Colonic mucosa (tissue), 4 donors: ENCODE measurements at regions not wholly inside any gene's neighbourhood (a gene's known extent, or its start where the extent isn't known, plus 50 kb on each side); places are given as distances from the start of the nearest gene placed in this dataset.

Source experiments
- DNase-seq: peaks from one replicate; pipeline ENCODE4 v3.0.0-alpha.2; 2020
- H3K27ac ChIP-seq: fragments of 200-600 bp; one replicate; pipeline ENCODE4 v1.8.0; 2021
- H3K27me3 ChIP-seq: fragments of 200-600 bp; one replicate; pipeline ENCODE4 v1.8.0; 2021
- H3K36me3 ChIP-seq: fragments of 200-600 bp; one replicate; pipeline ENCODE4 v1.8.0; 2021
- H3K4me1 ChIP-seq: fragments of 200-600 bp; one replicate; pipeline ENCODE4 v1.8.0; 2021; ENCODE audit warnings: mild to moderate bottlenecking
- H3K4me3 ChIP-seq: fragments of 200-600 bp; one replicate; pipeline ENCODE4 v1.8.0; 2021
- H3K9ac ChIP-seq, 2 donors: one replicate each; pipeline ENCODE4 v1.7.0; 2013; ENCODE audit warnings: control low read depth in 2 of 2, low read depth in 2 of 2, low read length in 2 of 2
- H3K9me3 ChIP-seq: fragments of 200-600 bp; one replicate; pipeline ENCODE4 v1.8.0; 2021
- CTCF ChIP-seq: fragments of 200-600 bp; IDR thresholded peaks from one replicate; pipeline ENCODE4 v1.8.0; 2022; ENCODE audit warnings: antibody characterized with exemption, mild to moderate bottlenecking
- intact Hi-C: fragments of 100-400 bp; cut with DNase I; formaldehyde crosslinking; loops from one replicate; pipeline ENCODE4 v1.14.1; 2022
- donor health status: healthy.
- donor health status: DM: no; HTN: no; CAD: no.
- donor health status: DM: no; HTN: no; CAD: no.

- no peaks in the 10 kb centered on the region for H3K36me3 ChIP-seq
- intact Hi-C loops: no loop called here
- DNase-seq: no peak
- no peaks in the 10 kb centered on the region for H3K27me3 ChIP-seq
- no peak overlapping the region for H3K9ac ChIP-seq
- no peaks in the 10 kb centered on the region for H3K4me1 ChIP-seq
- no peak overlapping the region for H3K27ac ChIP-seq
- H3K9me3 ChIP-seq: no peaks in the 10 kb centered on the region
- no peak for TF ChIP-seq CTCF
- H3K4me3 ChIP-seq: no peak overlapping the region
Measured at GRCh38 chr6:155771822-155772221, 316.2 kb upstream of the NOX3 start.

- Histone ChIP-seq H3K9ac (no peak overlapping the region), H3K4me1 (no peaks in the 10 kb centered on the region), H3K9me3 (no peaks in the 10 kb centered on the region), H3K27me3 (no peaks in the 10 kb centered on the region), H3K36me3 (no peaks in the 10 kb centered on the region), H3K27ac (no peak overlapping the region), H3K4me3 (no peak overlapping the region)
- TF ChIP-seq CTCF: no peak
- intact Hi-C loops: no loop called here
- DNase-seq: no peak
Measured at GRCh38 chr6:155770856-155771255, 315.2 kb upstream of the NOX3 start.

- intact Hi-C loops: no loop called here
- Histone ChIP-seq H3K27me3 (no peaks in the 10 kb centered on the region), H3K9ac (no peak overlapping the region), H3K4me3 (no peak overlapping the region), H3K36me3 (no peaks in the 10 kb centered on the region), H3K27ac (no peak overlapping the region), H3K4me1 (no peaks in the 10 kb centered on the region), H3K9me3 (no peaks in the 10 kb centered on the region)
- no peak for DNase-seq
- no peak for TF ChIP-seq CTCF
Measured at GRCh38 chr6:155770313-155770712, 314.7 kb upstream of the NOX3 start.

GRCh38 chr6:155765275-155766194 lies 309.9 kb upstream of the NOX3 start:
- no peak for TF ChIP-seq CTCF
- no peak overlapping the region for H3K4me3 ChIP-seq
- H3K36me3 ChIP-seq: no peaks in the 10 kb centered on the region
- intact Hi-C loops: no loop called here
- H3K4me1 ChIP-seq: no peaks in the 10 kb centered on the region
- no peaks in the 10 kb centered on the region for H3K27me3 ChIP-seq
- H3K27ac ChIP-seq: no peak overlapping the region
- no peak for DNase-seq
- no peak overlapping the region for H3K9ac ChIP-seq
- no peaks in the 10 kb centered on the region for H3K9me3 ChIP-seq

- H3K9me3 ChIP-seq: no peaks in the 10 kb centered on the region
- TF ChIP-seq CTCF: no peak
- DNase-seq: no peak
- no peaks in the 10 kb centered on the region for H3K27me3 ChIP-seq
- H3K27ac ChIP-seq: no peak overlapping the region
- no peaks in the 10 kb centered on the region for H3K36me3 ChIP-seq
- no peak overlapping the region for H3K9ac ChIP-seq
- intact Hi-C loops: no loop called here
- H3K4me1 ChIP-seq: no peaks in the 10 kb centered on the region
- no peak overlapping the region for H3K4me3 ChIP-seq
Measured at GRCh38 chr6:155762649-155763048, 307.0 kb upstream of the NOX3 start.
